Neuronal stem cell (in vitro differentiated cells): ENCODE measurements at regions not wholly inside any gene's neighbourhood (a gene's known extent, or its start where the extent isn't known, plus 50 kb on each side); places are given as distances from the start of the nearest gene placed in this dataset.

Source experiments
- DNase-seq: peaks from one replicate; pipeline ENCODE4 v3.0.0-alpha.2; 2013; ENCODE audit warnings: low spot score
- H2AFZ ChIP-seq: one replicate; pipeline ENCODE4 v1.6.1; 2013; ENCODE audit warnings: mild to moderate bottlenecking, low read length, inconsistent platforms
- H2AK5ac ChIP-seq: 2 replicates; pipeline ENCODE4 v1.6.1; 2013; ENCODE audit warnings: low read depth, mild to moderate bottlenecking, inconsistent platforms, low read length, moderate library complexity, mixed read lengths
- H2BK120ac ChIP-seq: 2 replicates; pipeline ENCODE4 v1.6.1; 2013; ENCODE audit warnings: low read depth, mild to moderate bottlenecking, inconsistent platforms, low read length, moderate library complexity, mixed read lengths
- H2BK12ac ChIP-seq: one replicate; pipeline ENCODE4 v1.6.1; 2013; ENCODE audit warnings: low read length, inconsistent platforms
- H2BK15ac ChIP-seq: 2 replicates; pipeline ENCODE4 v1.6.1; 2013; ENCODE audit warnings: mild to moderate bottlenecking, low read length, inconsistent platforms, mixed read lengths
- H2BK5ac ChIP-seq: one replicate; pipeline ENCODE4 v1.6.1; 2013; ENCODE audit warnings: inconsistent platforms, mild to moderate bottlenecking, low read length, moderate library complexity
- H3K14ac ChIP-seq: one replicate; pipeline ENCODE4 v1.6.1; 2013; ENCODE audit warnings: low read length, inconsistent platforms
- H3K18ac ChIP-seq: 2 replicates; pipeline ENCODE4 v1.6.1; 2013; ENCODE audit warnings: low read length, inconsistent platforms
- H3K23ac ChIP-seq: 2 replicates; pipeline ENCODE4 v1.6.1; 2013; ENCODE audit warnings: low read depth, mild to moderate bottlenecking, mixed read lengths, low read length, inconsistent platforms; ENCODE audit not compliant: poor library complexity
- H3K27ac ChIP-seq: replicated peaks from 3 replicates; pipeline ENCODE4 v1.5.1; 2013; ENCODE audit warnings: low read length, inconsistent platforms
- H3K27me3 ChIP-seq, 3 experiments: 2 replicates each; pipeline ENCODE4 v1.6.1; 2013; ENCODE audit warnings: low read length in 3 of 3, mild to moderate bottlenecking in 2 of 3, inconsistent platforms in 1 of 3, low read depth in 1 of 3, mixed read lengths in 1 of 3, moderate library complexity in 1 of 3; ENCODE audit not compliant: control insufficient read depth in 3 of 3, insufficient read depth in 3 of 3
- H3K36me3 ChIP-seq, 2 donors: replicated peaks in 1 of 2; 2 replicates each; pipeline ENCODE4 v1.6.1; 2013; ENCODE audit warnings: low read length in 2 of 2; ENCODE audit not compliant: control insufficient read depth in 2 of 2, insufficient read depth in 2 of 2
- H3K4ac ChIP-seq: 2 replicates; pipeline ENCODE4 v1.6.1; 2013; ENCODE audit warnings: inconsistent platforms, mild to moderate bottlenecking, low read length, moderate library complexity
- H3K4me1 ChIP-seq, 2 donors: 1 replicate in 1 of 2; 2 replicates in 1 of 2; pipeline ENCODE4 v1.6.1; 2013; ENCODE audit warnings: low read length in 2 of 2, low read depth in 1 of 2; ENCODE audit not compliant: control insufficient read depth in 2 of 2, insufficient read depth in 1 of 2
- H3K4me2 ChIP-seq: one replicate; pipeline ENCODE4 v1.6.1; 2013; ENCODE audit warnings: mild to moderate bottlenecking, low read length, inconsistent platforms; ENCODE audit not compliant: insufficient read depth, poor library complexity, severe bottlenecking
- H3K4me3 ChIP-seq, 2 donors: 2 replicates each; pipeline ENCODE4 v1.5.1; 2013; ENCODE audit warnings: low read length in 2 of 2, mild to moderate bottlenecking in 2 of 2, inconsistent platforms in 1 of 2, moderate library complexity in 1 of 2
- H3K79me1 ChIP-seq: one replicate; pipeline ENCODE4 v1.6.1; 2013; ENCODE audit warnings: low read depth, mild to moderate bottlenecking, inconsistent platforms, low read length, moderate library complexity
- H3K9ac ChIP-seq: one replicate; pipeline ENCODE4 v1.6.1; 2013; ENCODE audit warnings: mild to moderate bottlenecking, low read depth, low read length, inconsistent platforms; ENCODE audit not compliant: poor library complexity
- H3K9me3 ChIP-seq, 2 donors: replicated peaks in 1 of 2; 2 replicates each; pipeline versions ENCODE3 to v1.6.1; 2013; ENCODE audit warnings: low read length in 2 of 2, mild to moderate bottlenecking in 2 of 2, inconsistent platforms in 1 of 2, low read depth in 1 of 2, mixed read lengths in 1 of 2, moderate library complexity in 1 of 2; ENCODE audit not compliant: control insufficient read depth in 2 of 2, insufficient read depth in 1 of 2
- H4K8ac ChIP-seq: one replicate; pipeline ENCODE4 v1.6.1; 2013; ENCODE audit warnings: low read depth, mild to moderate bottlenecking, inconsistent platforms, low read length, moderate library complexity
- H4K91ac ChIP-seq: one replicate; pipeline ENCODE4 v1.6.1; 2013; ENCODE audit warnings: low read length, low read depth, mild to moderate bottlenecking, inconsistent platforms; ENCODE audit not compliant: poor library complexity
- WGBS, 2 donors: extraction: QIAGEN DNeasy Blood & Tissue Kit; methylation state at CpG; one replicate each; pipeline ENCODE4 v1.1.7; 2013; ENCODE audit warnings: missing lambda C conversion rate in 2 of 2, mixed read lengths in 1 of 2; ENCODE audit not compliant: insufficient read length in 2 of 2, insufficient replicate concordance in 1 of 2; ENCODE audit errors: extremely low coverage in 2 of 2; 5-methylcytosine and 5-hydroxymethylcytosine counted together

DNA sequence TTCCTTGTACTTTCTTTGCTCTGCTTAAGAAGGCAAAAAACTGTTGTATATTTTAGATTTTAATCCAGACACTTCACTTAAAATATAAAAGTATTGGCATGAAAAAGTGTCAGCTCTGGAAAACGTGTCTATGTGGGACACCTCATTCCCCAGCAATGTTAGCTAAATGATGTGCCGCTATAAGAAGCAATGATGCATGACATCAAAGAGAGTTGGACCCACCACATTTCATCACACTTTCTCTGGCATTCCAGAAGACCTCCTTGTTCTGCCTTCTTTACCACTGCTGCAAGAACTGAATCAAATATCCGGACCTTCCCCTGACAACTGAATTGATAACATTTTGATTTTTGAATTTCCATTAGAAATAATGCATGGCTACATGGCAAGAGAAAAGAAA, 242.4 kb upstream of the TANK start:
- Histone ChIP-seq H3K14ac (no peak overlapping the region), H3K23ac (no peak overlapping the region), H3K4me2 (no peak overlapping the region), H3K79me1 (no peaks in the 10 kb centered on the region), H3K27me3 (no peaks in the 10 kb centered on the region), H4K8ac (no peak overlapping the region), H3K9me3 (no peaks in the 10 kb centered on the region), H3K9ac (no peak overlapping the region), H2BK120ac (no peak overlapping the region), H2BK5ac (no peak overlapping the region), H4K91ac (no peak overlapping the region), H3K4me1 (no peaks in the 10 kb centered on the region), H3K27ac (no peak overlapping the region), H2BK15ac (no peak overlapping the region), H3K4ac (no peak overlapping the region), H2BK12ac (no peak overlapping the region), H2AFZ (no peak overlapping the region), H3K4me3 (no peak overlapping the region), H3K36me3 (no peaks in the 10 kb centered on the region), H2AK5ac (no peak overlapping the region), H3K18ac (no peak overlapping the region)
- no CpG with 5 or more reads among the region's 3 CpGs for WGBS, 2 donors
- no peak for DNase-seq

DNA sequence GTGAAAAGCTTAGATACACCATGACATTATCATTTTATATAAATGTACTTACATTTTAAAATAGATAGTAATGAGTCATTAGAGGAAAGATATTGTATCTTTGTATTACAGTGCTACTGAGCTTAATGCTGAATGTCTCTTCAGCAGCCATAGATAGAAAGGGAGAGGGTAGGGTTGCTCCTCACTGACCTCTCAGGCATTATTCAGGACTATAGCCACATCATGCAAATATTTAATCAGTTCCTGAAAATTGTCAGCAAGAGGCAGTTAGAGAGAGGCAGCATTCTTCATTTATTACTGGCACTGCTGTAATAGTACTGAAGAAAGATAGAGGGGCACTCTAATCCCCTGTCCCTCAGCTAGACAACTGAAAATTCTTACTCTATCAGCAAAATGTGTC, 242.0 kb upstream of the TANK start:
- Histone ChIP-seq H3K36me3 (no peaks in the 10 kb centered on the region), H3K14ac (no peak overlapping the region), H3K23ac (no peak overlapping the region), H3K79me1 (no peaks in the 10 kb centered on the region), H2BK15ac (no peak overlapping the region), H4K8ac (no peak overlapping the region), H2BK12ac (no peak overlapping the region), H2AFZ (no peak overlapping the region), H3K4me3 (no peak overlapping the region), H2BK120ac (no peak overlapping the region), H3K4me1 (no peaks in the 10 kb centered on the region), H3K4me2 (no peak overlapping the region), H3K27me3 (no peaks in the 10 kb centered on the region), H3K18ac (no peak overlapping the region), H3K9ac (no peak overlapping the region), H3K4ac (no peak overlapping the region), H2AK5ac (no peak overlapping the region), H3K9me3 (no peaks in the 10 kb centered on the region), H3K27ac (no peak overlapping the region), H2BK5ac (no peak overlapping the region), H4K91ac (no peak overlapping the region)
- DNase-seq: no peak

DNA sequence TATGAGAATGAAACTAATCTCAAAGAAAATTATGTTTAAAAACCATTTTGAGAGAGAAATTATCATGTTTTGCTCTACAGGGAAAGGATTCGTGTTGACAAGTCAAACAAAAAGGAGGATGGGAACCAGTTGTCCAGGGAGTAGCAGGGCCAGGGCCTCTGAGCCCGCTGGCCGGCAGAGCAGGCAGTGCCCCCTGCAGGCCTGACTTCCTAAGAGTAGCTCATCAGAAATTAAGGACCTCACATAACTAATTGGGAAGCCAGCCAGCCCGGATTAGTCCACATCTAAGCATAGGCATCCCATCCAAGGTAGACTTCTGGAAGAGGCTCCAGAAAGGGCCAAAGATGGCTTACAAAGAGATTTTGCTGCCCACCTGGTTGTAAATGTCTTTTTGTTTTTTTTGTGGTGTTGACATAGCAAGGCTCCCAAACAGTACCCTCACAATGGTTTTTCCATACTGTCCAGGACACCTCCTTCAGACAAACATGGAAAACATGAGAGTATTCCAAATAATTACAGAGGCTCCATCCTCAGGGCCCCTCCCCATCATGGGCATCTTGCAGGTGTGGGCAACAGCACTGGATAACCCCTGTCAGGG, 241.2 kb upstream of the TANK start:
- Histone ChIP-seq H2BK15ac (no peak overlapping the region), H3K9me3 (no peaks in the 10 kb centered on the region), H3K27ac (no peak overlapping the region), H2BK120ac (no peak overlapping the region), H2AK5ac (no peak overlapping the region), H2BK5ac (no peak overlapping the region), H2BK12ac (no peak overlapping the region), H3K27me3 (no peaks in the 10 kb centered on the region), H3K23ac (no peak overlapping the region), H3K79me1 (no peaks in the 10 kb centered on the region), H3K4me1 (no peaks in the 10 kb centered on the region), H4K8ac (no peak overlapping the region), H3K36me3 (no peaks in the 10 kb centered on the region), H3K4ac (no peak overlapping the region), H4K91ac (no peak overlapping the region), H3K4me2 (no peak overlapping the region), H3K14ac (no peak overlapping the region), H3K4me3 (no peak overlapping the region), H2AFZ (no peak overlapping the region), H3K18ac (no peak overlapping the region), H3K9ac (no peak overlapping the region)
- DNase-seq: no peak
- WGBS, 2 donors: no CpG with 5 or more reads among the region's 4 CpGs

DNA sequence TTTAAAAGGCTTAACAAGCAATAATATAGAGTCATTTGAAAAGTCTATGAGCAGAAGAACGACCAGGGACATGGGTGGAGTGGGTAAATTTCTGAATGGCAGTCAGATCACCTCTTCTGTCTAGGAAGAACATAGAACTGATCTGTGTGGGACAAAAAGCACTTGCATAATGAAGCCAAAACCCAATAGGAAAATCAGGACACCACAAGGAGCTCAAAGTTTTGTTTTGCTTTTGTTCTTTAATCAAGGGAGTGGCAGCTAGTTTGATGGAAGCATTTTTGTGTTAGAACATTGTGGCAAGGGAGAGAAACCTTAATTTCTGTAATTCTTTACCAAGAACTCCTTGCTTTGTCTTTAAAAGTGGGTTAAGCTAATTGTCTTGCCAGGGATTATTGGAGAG, 240.2 kb upstream of the TANK start:
- no peak overlapping the region for H4K8ac ChIP-seq
- H3K4ac ChIP-seq: no peak overlapping the region
- H2AK5ac ChIP-seq: no peak overlapping the region
- no peak overlapping the region for H3K23ac ChIP-seq
- no peak overlapping the region for H3K18ac ChIP-seq
- H3K79me1 ChIP-seq: no peaks in the 10 kb centered on the region
- no peaks in the 10 kb centered on the region for H3K4me1 ChIP-seq
- H2AFZ ChIP-seq: no peak overlapping the region
- no peak overlapping the region for H3K4me3 ChIP-seq
- no peak overlapping the region for H3K14ac ChIP-seq
- no peaks in the 10 kb centered on the region for H3K9me3 ChIP-seq
- H2BK120ac ChIP-seq: no peak overlapping the region
- no peak overlapping the region for H3K9ac ChIP-seq
- no peaks in the 10 kb centered on the region for H3K36me3 ChIP-seq
- H2BK12ac ChIP-seq: no peak overlapping the region
- WGBS, 2 donors: no CpG with 5 or more reads among the region's 1 CpG
- H4K91ac ChIP-seq: no peak overlapping the region
- no peak for DNase-seq
- no peaks in the 10 kb centered on the region for H3K27me3 ChIP-seq
- H3K27ac ChIP-seq: no peak overlapping the region
- no peak overlapping the region for H2BK5ac ChIP-seq
- H2BK15ac ChIP-seq: no peak overlapping the region
- no peak overlapping the region for H3K4me2 ChIP-seq
